Superior temporal gyrus (tissue), 1 donor: ENCODE measurements at regions not wholly inside any gene's neighbourhood (a gene's known extent, or its start where the extent isn't known, plus 50 kb on each side); places are given as distances from the start of the nearest gene placed in this dataset.

Experiments used
- DNase-seq: peaks from one replicate; pipeline ENCODE4 v3.0.0-alpha.2; 2016; ENCODE audit errors: extremely low spot score

GRCh38 chr5:165076686-165077085 lies 1571.3 kb downstream of the MAT2B start:
- no peak for DNase-seq

- no peak for DNase-seq
These were observed 1574.0 kb downstream of the MAT2B start for GRCh38 chr5:165079389-165079788.

- DNase-seq, result no peak
These were observed 1578.0 kb downstream of the MAT2B start for GRCh38 chr5:165083394-165083793.

- DNase-seq, result no peak
These were observed 1581.0 kb downstream of the MAT2B start for GRCh38 chr5:165086465-165086864.

- no peak for DNase-seq
These were observed 1589.4 kb downstream of the MAT2B start for GRCh38 chr5:165094782-165095181.

- DNase-seq, result no peak
These were observed 1596.3 kb downstream of the MAT2B start for GRCh38 chr5:165101709-165102108.

- DNase-seq, result no peak
These were observed 1599.2 kb downstream of the MAT2B start for GRCh38 chr5:165104611-165105010.

- no peak for DNase-seq
These were observed 1603.4 kb downstream of the MAT2B start for GRCh38 chr5:165108809-165109208.

GRCh38 chr5:165119175-165119574 lies 1613.8 kb downstream of the MAT2B start:
- DNase-seq, result no peak

GRCh38 chr5:165126598-165126997 lies 1621.2 kb downstream of the MAT2B start:
- DNase-seq, result no peak

- no peak for DNase-seq
These were observed 1622.5 kb downstream of the MAT2B start for GRCh38 chr5:165127941-165128340.

- DNase-seq, result no peak
These were observed 1625.2 kb downstream of the MAT2B start for GRCh38 chr5:165130656-165131055.

GRCh38 chr5:165134155-165134554 lies 1628.7 kb downstream of the MAT2B start:
- no peak for DNase-seq

GRCh38 chr5:165135565-165135964 lies 1630.1 kb downstream of the MAT2B start:
- DNase-seq, result no peak

- DNase-seq, result no peak
These were observed 1632.3 kb downstream of the MAT2B start for GRCh38 chr5:165137701-165138100.

GRCh38 chr5:165138236-165138635 lies 1632.8 kb downstream of the MAT2B start:
- no peak for DNase-seq

GRCh38 chr5:165139262-165139661 lies 1633.8 kb downstream of the MAT2B start:
- no peak for DNase-seq

GRCh38 chr5:165139721-165140120 lies 1634.3 kb downstream of the MAT2B start:
- no peak for DNase-seq

GRCh38 chr5:165143741-165144140 lies 1638.3 kb downstream of the MAT2B start:
- DNase-seq, result no peak

GRCh38 chr5:165149431-165149830 lies 1644.0 kb downstream of the MAT2B start:
- DNase-seq, result no peak

- DNase-seq, result no peak
These were observed 1646.6 kb downstream of the MAT2B start for GRCh38 chr5:165152058-165152457.

- no peak for DNase-seq
These were observed 1651.8 kb downstream of the MAT2B start for GRCh38 chr5:165157219-165157618.

GRCh38 chr5:165161204-165161603 lies 1655.8 kb downstream of the MAT2B start:
- no peak for DNase-seq

- no peak for DNase-seq
These were observed 1658.4 kb downstream of the MAT2B start for GRCh38 chr5:165163861-165164260.

- DNase-seq, result no peak
These were observed 1668.2 kb downstream of the MAT2B start for GRCh38 chr5:165173651-165174050.
